Ramos (cell line): ENCODE measurements at regions not wholly inside any gene's neighbourhood (a gene's known extent, or its start where the extent isn't known, plus 50 kb on each side); places are given as distances from the start of the nearest gene placed in this dataset.
"Not testable (repeated sequence)": the region's sequence is repeated elsewhere in the genome, so short reads cannot be mapped to it uniquely, and the experiment has no call there.

ENCODE experiments used
- in situ Hi-C: fragments of 300-500 bp; cut with MboI; formaldehyde crosslinking; loops from one replicate; pipeline ENCODE4 v1.14.3; 2022; ENCODE audit warnings: low sequenced_read_pairs; ENCODE audit not compliant: unreplicated experiment

DNA sequence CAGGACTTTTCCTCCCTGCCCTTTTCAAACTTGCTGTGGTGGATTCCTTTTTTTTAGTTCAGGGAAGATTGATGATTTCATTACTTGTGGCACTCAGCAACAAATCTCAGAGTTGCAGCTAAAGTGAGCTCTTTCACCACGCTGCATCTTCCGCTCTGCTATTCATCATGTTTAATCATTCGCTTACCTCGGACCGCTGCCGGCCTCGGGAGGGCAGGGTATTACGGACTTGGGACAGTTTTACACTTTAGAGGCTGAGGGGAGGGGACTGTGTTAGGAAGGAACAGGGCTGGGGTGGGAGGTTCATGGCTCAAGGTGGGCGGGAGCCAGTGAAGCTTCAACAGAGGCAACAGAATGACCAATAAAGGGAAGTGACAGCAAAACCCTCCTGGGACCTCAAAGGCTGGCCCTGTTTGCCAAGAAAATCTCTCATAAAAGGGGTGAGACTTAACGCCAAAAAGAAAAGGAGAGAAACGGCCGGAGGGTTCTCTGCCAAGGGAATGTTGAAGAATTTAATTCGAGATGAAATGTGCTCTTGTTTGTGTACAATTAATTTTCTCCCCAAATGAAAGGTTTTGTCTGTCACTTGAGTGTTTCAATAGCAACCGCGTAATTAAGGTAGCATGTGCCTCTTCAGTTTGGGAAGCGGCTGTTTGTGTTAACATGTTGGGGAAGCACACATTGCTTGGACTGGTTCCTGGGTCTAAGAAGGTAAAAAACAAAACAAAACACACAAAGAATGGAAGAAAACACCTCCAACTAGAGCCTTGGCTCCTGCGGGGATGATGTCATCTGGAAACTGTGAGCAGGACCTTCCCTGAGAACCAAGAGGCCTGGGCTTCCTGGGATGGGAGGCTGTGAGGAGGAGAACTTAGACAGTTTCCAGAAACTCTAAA is 72.5 kb upstream of the SULF2 start:
- in situ Hi-C loops: no loop called here

DNA sequence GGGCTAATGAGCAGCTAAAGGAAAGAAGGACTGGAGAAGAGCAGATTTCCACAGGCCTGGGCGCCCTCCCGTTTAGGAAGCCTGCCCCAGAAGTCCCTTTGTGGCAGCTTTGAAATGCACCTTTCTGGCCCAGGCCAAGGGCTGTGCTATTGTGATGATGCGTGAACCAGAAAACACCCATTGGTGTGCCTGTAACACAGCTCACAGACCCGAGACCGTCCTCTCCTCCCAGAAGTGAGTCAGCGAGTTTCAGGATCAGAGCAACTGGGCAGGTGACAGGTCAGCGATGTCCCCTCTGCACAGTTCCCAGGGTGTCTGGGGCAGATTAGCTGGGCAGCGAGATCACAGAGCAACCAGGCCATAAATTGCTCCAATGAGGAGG is 71.9 kb upstream of the SULF2 start:
- in situ Hi-C loops: no loop called here

DNA sequence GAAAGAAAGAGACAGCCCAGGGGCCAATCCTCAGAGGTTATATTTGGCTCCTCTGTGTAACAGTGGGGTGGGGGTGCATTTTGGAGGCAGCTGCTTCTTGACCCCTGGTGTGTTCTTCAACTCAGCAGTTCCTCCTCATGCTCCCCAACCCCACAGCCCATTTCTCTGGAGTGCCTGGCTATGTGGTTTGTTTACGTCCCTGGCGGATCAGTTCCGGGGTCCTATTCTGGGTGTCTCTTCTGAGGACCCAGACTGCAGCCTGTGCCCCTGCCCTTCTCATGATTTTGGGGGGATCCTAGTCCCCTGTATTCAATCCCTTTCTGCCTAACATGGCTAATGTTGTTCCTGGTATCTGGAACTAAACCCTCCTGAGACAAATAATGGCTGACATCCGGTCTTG is 70.5 kb upstream of the SULF2 start:
- in situ Hi-C loops: no loop called here

DNA sequence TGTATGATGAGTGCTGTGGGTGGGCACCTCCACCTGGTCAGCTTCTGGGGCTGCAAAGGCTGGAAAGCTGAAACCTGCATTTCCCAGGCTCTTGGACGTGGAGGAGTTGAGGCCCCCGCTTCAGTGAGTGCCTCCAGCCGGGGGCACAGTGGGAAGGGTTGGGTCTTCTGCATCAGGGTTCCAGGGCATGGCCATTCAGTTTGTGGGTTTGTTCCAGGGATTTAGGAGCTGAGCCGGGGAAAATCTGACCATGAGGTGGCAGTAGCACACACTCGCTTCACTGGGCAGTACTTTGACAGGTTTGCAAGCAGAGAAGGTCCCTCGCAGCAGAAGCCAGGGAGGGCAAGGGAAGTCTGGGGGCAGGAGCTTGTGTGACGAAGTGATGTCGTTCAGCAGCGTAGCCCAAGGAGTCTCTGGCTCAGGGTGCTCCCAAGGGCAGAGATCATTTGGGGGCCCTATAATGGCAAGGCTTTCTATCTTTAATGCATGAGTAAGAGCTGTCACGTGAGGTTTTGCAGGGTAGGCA is 69.5 kb upstream of the SULF2 start:
- in situ Hi-C loops: no loop called here

DNA sequence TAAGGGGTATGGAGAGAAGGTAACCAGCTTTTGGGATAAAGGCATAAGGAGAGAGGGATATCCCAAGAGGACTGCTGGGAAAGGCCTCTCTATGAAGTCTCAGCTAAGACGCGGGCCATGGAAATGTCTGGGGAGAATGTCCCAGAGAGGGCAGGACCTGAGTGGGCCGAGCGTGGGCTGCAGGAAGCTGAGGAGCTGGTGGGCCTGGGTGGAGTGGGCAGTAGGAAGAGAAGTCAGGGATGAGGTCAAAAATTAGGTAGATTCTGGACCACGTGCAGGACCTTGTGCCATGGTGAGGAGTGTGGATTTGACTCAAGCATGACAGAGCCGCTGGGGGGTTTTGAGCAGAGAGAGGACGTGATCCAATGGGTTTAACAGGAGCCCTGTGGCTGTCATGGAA is 66.5 kb upstream of the SULF2 start:
- in situ Hi-C loops: no loop called here

DNA sequence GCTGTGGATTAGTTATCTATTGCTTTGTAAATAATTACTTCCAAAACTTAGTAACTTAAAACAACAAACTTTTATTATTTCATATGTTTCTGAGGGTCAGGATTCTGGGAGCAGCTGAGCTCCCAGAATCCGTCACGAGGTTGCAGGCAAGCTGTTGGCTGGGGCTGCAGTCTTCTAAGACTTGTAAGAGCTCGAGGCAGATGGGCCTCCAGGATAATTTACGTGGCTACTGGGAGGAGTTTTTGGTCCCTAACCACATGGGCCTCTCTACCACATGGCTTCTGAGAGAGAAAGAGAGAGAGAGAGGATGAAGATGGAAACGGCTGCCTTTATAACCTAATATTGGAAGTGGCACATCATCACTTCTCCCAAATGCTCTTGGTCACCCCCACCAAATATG is 64.9 kb upstream of the SULF2 start:
- in situ Hi-C loops: no loop called here

DNA sequence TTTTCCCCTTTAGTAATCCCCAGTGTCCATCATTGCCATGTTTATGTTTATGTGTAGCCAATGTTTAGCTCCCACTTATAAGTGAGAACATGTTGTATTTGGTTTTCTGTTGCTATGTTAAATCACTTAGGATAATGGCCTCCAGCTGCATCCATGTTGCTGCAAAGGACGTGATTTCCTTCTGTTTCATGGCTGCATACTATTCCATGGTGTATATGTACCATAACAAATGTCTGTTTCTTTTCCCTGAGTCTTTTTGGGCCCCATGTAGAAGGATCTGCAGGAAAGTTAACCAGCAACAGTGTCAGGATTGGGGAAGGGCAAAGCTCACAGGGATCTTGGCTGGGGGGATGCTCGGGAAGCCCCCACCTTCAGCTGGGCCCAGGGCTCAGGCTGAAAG is 64.3 kb upstream of the SULF2 start:
- in situ Hi-C loops: no loop called here

DNA sequence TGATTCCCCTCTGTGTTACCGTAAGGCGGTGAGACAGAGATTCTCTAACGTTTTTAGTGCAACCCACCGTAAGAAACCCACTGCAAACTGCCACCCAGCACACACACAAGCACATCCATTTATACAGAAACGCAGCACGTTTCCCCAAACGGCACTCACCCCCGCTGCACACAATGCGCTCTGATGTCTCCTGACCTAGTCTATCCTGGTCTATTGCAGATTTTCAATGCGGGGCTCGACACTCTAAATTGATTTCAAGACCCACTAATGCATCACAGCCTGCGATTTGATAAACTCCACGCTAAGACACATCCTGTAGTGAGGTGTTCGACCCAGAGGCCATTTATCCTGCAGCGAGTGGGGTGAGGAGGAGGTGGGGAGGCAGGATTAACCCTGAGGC is 63.7 kb upstream of the SULF2 start:
- in situ Hi-C loops: no loop called here

DNA sequence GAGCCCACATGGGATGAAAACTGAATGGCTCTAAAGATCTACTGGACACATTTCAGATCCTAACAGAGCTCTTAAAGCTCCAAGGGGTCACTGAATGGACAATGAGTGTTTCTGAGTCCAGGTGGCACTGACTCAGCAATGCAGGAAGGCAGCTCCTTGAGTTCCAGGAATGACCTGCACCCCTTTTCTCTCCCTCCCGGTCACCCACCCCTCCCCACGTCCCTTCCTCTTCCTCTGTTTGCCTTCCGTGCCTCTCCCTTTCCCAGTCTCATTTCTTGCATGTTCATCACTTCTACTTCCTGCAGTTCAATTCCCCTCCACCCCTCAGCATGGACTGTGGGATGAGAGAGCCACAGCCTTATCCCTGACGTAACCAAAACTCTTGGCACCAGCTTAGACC is 63.3 kb upstream of the SULF2 start:
- in situ Hi-C loops: not testable (repeated sequence)

DNA sequence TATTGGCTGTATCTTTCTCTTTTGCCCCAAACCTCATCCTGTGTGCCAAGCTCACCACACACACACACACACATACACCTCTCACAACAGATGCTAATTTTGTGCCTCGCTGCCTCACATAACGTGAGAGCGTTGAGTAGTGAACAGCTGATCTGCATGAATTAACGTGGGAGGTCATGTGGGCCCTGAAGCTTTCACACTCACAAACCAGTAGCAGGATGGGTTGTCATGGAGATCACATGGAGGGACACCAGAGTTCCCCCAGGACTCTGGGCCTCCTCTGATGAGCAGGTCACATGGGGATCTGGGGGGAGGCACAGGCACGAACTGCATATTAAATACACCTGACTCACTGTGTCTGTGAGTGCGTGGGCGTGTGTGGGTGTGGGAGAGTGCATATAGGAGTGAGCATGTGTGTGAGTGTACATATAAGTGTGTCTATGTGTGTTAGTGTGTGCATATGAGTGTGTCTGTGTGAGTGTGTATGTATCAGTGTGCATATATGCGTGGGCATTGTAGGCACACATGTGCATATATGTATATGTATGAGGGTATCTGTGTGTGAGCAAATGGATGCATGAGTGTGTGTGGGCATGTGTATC is 62.7 kb upstream of the SULF2 start:
- in situ Hi-C loops: no loop called here

DNA sequence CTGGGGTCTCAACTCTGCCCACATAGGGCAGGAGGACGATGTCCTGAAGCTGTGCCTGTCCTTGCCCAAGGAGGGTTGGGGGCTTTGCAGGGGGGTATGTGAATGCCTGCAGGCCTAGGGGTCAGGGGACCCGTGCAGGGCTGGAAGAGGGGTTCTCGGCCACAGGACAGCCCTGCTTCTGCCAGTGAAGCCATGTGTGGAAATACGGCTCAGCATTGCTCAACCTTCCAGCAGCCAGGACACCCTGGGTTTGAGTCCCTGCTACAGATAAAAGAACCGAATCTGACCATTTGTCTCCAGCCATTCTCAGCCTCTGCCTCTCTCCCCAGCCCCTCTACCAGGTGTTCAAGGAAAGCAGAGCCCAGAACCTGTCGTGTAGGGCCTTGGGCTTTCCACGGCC is 61.9 kb upstream of the SULF2 start:
- in situ Hi-C loops: not testable (repeated sequence)

DNA sequence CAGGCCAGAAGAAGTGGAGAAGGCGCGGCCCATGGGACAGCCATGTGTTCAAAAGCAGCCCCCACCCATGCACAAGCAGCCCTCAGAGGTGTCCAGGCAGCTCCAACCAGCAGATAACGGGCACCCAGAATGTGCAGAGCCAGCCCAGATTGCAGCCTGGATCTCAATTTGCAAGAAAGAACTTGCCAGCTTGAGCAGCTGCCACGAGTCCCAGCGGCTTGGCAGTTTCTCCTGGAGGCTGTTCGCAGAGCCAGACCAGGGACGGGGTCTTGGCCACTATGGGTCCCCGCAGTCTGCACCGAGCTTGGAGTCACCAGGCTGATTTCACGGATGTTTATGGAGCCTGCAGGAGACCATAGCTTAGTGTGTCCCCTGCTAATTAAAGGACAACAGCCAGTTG is 61.4 kb upstream of the SULF2 start:
- in situ Hi-C loops: not testable (repeated sequence)

DNA sequence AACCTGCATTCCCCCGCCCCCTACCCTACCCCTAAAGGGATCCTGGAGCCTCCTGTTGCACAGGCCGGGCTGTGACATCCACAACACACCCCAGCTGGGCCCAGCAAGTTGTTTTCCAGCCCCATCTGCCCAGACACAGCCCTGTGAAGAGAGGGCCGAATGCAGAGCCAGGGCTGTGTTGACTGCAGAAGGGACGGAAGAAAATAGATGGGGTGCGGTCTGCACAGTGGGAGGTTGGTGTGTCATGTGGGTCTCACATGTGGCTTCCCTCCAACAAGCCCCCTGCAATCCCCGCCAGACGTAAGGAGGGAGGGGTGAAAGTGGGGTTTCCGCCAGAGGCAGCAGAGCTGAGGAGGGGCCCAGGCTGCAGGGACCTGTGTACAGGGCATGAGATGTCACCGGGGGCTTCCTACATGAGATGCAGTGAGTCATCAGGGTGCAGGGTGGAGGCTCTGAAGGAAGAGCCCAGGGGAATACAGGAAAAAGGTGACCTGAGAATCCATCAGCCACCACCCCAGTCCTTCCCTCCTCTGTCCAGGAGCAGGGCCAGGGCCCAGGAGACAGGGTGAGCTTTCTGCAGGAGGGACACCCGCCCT is 60.2 kb upstream of the SULF2 start:
- in situ Hi-C loops: not testable (repeated sequence)

DNA sequence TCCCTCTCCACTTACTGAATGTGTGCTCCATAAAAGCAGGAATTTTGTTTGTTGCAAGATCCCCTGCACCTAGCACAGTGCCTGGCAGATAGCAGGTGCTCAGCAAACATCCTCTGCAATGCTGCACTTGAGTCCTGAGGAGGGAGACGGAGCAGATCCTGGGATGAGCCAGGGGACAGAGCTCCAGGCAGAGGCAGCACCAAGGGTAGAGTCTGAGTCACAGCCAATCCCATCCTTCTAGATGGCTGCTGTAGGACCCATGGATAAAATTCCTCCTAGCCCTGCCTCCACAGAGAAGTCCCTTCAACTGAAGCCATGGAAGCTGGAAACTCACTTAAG is 59.3 kb upstream of the SULF2 start:
- in situ Hi-C loops: not testable (repeated sequence)

DNA sequence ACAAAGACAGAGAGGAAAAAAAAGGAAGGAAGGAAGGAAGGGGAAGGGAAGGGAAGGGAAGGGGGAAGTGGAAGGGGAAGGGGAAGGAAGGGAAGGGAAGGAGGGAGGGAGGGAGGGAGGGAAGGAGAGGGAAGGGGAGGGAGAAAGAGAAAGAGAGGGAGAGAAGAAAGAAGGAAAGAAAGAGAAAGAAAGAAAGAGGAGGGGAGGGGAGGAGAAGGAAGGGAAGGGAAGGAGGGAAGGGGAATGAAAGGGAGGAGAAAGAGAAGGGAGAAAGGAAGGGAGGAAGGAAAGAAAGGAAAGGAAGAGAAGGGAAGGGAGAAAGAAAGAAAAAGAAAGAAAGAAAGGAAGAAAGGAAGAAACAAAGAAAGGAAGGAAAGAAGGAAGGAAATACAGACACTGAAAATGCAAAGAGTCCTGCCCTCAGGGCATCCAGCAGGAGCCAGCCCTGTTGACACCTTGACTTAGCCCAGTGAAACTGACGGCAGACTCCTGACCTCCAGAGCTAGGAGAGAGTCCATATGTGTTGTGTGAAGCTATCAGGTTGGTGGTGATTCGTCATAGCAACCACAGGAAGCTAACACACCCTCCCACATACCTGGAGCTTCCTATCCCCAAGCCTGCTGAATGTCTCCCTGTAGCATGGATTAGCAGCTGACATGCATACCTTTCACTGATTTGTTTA is 58.7 kb upstream of the SULF2 start:
- in situ Hi-C loops: no loop called here

DNA sequence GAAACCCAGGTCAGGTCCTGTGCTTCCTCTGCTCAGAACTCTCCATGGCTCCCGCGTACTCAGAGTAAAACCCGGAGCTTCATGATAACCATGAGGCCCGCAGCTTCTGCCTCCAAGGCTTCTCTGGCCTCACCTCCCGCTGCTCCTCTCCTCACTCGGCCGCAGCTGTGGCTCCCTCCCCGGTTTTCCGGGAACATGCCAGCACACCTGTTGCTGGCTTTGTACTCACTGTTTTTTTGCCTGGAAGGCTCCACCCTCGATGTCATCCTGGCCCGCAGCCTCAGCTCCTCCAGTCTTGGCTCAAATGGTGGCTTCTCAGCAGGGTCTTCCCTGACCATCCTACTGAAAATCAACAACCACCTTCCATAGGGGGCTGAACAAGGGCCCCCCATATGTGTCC is 57.7 kb upstream of the SULF2 start:
- in situ Hi-C loops: not testable (repeated sequence)

DNA sequence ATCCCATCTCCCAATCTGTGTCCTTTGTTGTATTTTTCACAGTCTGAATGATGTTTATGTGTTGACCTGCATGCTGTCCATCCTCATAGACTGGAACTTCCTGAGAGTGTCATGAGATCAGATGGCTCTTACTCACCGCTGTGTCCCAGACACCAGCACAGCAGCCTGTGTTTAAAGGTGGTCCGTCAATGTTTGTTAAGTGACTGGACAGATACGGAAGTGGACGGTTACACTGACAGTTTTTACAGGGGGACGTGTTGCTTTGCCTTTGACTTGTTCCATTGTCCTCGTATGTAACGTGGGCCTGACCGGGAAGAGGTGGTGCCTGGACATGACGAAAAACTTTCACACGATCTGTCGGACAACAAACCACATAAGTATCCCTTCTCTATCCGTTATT is 56.7 kb upstream of the SULF2 start:
- in situ Hi-C loops: not testable (repeated sequence)

DNA sequence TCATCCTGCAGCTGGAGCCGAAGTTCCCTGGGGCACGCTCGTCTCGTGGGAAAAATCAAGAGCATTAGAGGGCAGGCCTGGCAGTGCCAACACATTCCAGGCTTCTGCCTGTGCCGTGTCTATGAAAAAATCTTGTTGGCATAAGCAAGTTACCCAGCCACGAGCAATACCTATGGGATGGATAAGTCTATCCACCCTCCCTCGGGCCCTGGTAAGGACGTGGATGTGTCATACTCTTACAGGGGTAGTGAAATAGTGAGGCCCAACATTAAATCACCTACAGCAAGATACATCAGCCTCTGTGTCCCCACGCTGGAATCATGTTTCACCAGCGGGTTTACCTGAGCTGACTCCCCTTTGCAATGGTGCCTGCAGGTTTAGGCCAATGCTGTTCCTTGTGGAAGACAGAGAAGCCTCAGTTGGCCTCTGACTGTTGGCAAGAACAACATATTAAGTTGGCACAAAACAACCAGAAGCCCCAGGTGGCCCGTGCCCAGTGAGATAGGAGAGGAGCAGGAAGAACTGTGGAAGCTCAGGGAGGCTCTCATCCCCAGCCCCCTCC is 51.1 kb upstream of the SULF2 start:
- in situ Hi-C loops: not testable (repeated sequence)
